HL-60 (cell line): ENCODE measurements at regions not wholly inside any gene's neighbourhood (a gene's known extent, or its start where the extent isn't known, plus 50 kb on each side); places are given as distances from the start of the nearest gene placed in this dataset.

Experiments
- TF ChIP-seq, protein P1 (sequence below): IDR thresholded peaks from one replicate; pipeline ENCODE4 v1.5.1; 2011; ENCODE audit warnings: low read length, control low read depth, inconsistent platforms; ENCODE audit not compliant: insufficient read depth
- TF ChIP-seq, protein P2 (sequence below): IDR thresholded peaks from 2 replicates; pipeline ENCODE4 v1.6.1; 2012; ENCODE audit warnings: low read depth; ENCODE audit not compliant: insufficient replicate concordance

DNA sequence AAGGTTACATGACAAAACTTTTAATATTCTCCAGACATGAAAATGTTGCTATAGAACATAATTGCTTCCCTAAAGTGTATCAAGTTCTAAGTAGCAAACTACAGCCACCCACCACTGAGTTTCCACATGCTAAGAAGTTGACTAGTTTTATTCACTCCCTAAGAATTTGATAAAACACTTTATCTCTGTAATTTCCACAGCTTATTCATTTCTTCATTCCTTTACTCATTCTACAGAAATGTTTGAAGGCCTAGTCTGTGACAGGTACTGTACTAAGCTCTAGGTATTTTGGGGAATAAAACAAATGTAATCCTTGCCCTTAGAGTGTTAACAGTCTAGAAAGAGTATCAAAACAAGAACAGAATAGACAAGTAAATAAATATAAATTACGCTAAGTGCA is 101.8 kb upstream of the DIAPH3 start:
- TF ChIP-seq, protein P1, sequence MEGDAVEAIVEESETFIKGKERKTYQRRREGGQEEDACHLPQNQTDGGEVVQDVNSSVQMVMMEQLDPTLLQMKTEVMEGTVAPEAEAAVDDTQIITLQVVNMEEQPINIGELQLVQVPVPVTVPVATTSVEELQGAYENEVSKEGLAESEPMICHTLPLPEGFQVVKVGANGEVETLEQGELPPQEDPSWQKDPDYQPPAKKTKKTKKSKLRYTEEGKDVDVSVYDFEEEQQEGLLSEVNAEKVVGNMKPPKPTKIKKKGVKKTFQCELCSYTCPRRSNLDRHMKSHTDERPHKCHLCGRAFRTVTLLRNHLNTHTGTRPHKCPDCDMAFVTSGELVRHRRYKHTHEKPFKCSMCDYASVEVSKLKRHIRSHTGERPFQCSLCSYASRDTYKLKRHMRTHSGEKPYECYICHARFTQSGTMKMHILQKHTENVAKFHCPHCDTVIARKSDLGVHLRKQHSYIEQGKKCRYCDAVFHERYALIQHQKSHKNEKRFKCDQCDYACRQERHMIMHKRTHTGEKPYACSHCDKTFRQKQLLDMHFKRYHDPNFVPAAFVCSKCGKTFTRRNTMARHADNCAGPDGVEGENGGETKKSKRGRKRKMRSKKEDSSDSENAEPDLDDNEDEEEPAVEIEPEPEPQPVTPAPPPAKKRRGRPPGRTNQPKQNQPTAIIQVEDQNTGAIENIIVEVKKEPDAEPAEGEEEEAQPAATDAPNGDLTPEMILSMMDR: no peak
- TF ChIP-seq, protein P2, sequence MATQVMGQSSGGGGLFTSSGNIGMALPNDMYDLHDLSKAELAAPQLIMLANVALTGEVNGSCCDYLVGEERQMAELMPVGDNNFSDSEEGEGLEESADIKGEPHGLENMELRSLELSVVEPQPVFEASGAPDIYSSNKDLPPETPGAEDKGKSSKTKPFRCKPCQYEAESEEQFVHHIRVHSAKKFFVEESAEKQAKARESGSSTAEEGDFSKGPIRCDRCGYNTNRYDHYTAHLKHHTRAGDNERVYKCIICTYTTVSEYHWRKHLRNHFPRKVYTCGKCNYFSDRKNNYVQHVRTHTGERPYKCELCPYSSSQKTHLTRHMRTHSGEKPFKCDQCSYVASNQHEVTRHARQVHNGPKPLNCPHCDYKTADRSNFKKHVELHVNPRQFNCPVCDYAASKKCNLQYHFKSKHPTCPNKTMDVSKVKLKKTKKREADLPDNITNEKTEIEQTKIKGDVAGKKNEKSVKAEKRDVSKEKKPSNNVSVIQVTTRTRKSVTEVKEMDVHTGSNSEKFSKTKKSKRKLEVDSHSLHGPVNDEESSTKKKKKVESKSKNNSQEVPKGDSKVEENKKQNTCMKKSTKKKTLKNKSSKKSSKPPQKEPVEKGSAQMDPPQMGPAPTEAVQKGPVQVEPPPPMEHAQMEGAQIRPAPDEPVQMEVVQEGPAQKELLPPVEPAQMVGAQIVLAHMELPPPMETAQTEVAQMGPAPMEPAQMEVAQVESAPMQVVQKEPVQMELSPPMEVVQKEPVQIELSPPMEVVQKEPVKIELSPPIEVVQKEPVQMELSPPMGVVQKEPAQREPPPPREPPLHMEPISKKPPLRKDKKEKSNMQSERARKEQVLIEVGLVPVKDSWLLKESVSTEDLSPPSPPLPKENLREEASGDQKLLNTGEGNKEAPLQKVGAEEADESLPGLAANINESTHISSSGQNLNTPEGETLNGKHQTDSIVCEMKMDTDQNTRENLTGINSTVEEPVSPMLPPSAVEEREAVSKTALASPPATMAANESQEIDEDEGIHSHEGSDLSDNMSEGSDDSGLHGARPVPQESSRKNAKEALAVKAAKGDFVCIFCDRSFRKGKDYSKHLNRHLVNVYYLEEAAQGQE: no peak
